Duodenal mucosa (tissue), 2 donors: ENCODE measurements at regions not wholly inside any gene's neighbourhood (a gene's known extent, or its start where the extent isn't known, plus 50 kb on each side); places are given as distances from the start of the nearest gene placed in this dataset.
"Not testable (repeated sequence)": the region's sequence is repeated elsewhere in the genome, so short reads cannot be mapped to it uniquely, and the experiment has no call there.

Experiments used
- H3K27ac ChIP-seq: one replicate; pipeline ENCODE4 v1.7.0; 2013; ENCODE audit warnings: low read depth, low read length
- H3K27me3 ChIP-seq, 2 donors: one replicate each; pipeline ENCODE4 v1.7.0; 2013; ENCODE audit warnings: low read length in 2 of 2, control low read depth in 1 of 2; ENCODE audit not compliant: insufficient read depth in 2 of 2, control insufficient read depth in 1 of 2
- H3K36me3 ChIP-seq, 2 donors: one replicate each; pipeline ENCODE4 v1.7.0; 2013; ENCODE audit warnings: low read length in 2 of 2, control low read depth in 1 of 2; ENCODE audit not compliant: insufficient read depth in 2 of 2, control insufficient read depth in 1 of 2
- H3K4me1 ChIP-seq, 2 donors: one replicate each; pipeline ENCODE4 v1.7.0; 2013; ENCODE audit warnings: low read length in 2 of 2, control low read depth in 1 of 2; ENCODE audit not compliant: insufficient read depth in 2 of 2, control insufficient read depth in 1 of 2
- H3K4me3 ChIP-seq, 2 donors: one replicate each; pipeline ENCODE4 v1.7.0; 2013; ENCODE audit warnings: low read length in 2 of 2, low read depth in 1 of 2
- H3K9ac ChIP-seq, 2 donors: one replicate each; pipeline ENCODE4 v1.7.0; 2013; ENCODE audit warnings: low read length in 2 of 2, low read depth in 1 of 2
- H3K9me3 ChIP-seq, 2 donors: one replicate each; pipeline ENCODE4 v1.7.0; 2013; ENCODE audit warnings: low read length in 2 of 2, control low read depth in 1 of 2; ENCODE audit not compliant: control insufficient read depth in 1 of 2

GRCh38 chr18:40168026-40168425 is 1787.0 kb upstream of the PIK3C3 start:
- no peaks in the 10 kb centered on the region for H3K4me1 ChIP-seq
- H3K9me3 ChIP-seq = no peaks in the 10 kb centered on the region
- no peak overlapping the region for H3K9ac ChIP-seq
- H3K27ac ChIP-seq = no peak overlapping the region
- H3K27me3 ChIP-seq = no peaks in the 10 kb centered on the region
- H3K4me3 ChIP-seq = no peak overlapping the region
- H3K36me3 ChIP-seq = no peaks in the 10 kb centered on the region

GRCh38 chr18:40163254-40163653 is 1791.8 kb upstream of the PIK3C3 start:
- Histone ChIP-seq H3K9me3 (no peaks in the 10 kb centered on the region), H3K27me3 (no peaks in the 10 kb centered on the region), H3K4me1 (no peaks in the 10 kb centered on the region), H3K9ac (no peak overlapping the region), H3K36me3 (no peaks in the 10 kb centered on the region), H3K27ac (no peak overlapping the region), H3K4me3 (no peak overlapping the region)

DNA sequence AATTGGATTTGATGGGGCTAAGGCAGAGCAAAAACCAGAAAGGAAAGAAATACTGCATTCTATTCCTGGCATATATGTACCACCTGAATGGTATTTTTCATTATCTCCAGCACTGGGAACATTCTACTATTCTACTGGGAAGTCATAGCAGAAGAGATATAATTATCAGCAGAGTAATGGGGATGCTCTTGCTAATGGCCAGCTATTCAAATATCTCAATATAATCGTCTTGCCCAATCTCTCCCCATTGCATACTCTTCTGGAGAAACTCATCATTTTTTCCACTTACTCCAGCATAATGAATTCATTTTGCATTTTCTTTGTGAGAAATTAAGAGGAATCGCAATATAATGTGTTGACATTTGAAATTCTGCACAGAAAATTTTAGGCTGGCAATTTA is 1794.7 kb upstream of the PIK3C3 start:
- Histone ChIP-seq H3K9ac (no peak overlapping the region), H3K9me3 (no peaks in the 10 kb centered on the region), H3K27ac (no peak overlapping the region), H3K36me3 (no peaks in the 10 kb centered on the region), H3K4me1 (no peaks in the 10 kb centered on the region), H3K4me3 (no peak overlapping the region), H3K27me3 (no peaks in the 10 kb centered on the region)

DNA sequence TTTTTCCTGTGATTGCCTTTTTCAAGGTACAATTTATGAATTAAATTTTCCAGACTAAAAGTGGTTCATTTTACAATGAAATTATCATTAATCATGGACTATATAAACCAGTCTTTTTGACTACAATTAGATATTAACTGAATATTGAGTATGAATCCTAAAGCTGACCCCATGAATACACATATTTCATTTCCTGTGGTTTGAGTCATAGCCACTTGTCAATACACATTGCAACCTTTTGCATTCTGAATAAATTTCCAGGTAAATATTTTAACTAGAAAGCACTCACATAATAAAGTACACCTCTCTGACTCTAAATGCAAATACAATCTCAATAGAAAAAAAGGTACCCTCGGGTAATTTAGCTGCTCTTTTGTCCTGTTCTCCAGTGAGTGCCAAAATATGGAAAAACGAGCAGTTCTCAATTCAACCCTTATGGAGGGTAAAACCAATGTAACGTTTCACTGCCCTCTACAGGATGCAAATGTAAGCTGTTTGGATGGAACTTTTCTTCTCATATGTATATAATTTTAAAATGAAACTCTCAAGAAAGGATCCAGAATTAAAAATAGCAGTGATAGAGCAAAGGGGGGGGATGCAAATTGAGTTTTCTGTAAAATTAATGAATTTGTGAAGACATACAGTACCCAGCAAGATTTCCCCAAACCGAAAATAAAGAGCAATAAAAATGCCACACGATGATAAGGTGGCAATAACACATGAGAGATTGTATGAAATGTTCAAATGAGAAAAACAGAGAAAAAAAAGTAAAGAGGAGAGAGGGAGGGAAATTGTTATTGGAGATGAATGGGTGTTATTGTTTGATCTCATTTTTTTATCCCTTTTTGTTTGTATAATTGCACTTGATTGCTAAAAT is 1795.7 kb upstream of the PIK3C3 start:
- Histone ChIP-seq H3K4me3 (no peak overlapping the region), H3K27ac (no peak overlapping the region), H3K36me3 (no peaks in the 10 kb centered on the region), H3K4me1 (no peaks in the 10 kb centered on the region), H3K27me3 (no peaks in the 10 kb centered on the region), H3K9me3 (no peaks in the 10 kb centered on the region), H3K9ac (no peak overlapping the region)

DNA sequence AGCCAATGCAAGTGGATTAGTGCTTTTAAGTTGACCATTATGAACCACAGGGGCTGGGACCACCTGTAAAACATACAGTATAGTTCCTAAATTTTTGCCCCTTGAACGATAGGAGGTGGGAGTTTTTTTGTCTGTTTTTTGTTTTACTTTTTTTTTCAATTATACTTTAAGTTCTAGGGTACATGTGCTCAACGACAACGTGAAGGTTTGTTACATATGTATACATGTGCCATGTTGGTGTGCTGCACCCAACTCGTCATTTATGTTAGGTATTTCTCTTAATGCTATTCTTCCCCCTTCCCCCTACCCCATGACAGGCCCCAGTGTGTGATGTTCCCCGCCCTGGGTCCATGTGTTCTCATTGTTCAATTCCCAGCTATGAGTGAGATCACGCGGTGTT is 1797.9 kb upstream of the PIK3C3 start:
- Histone ChIP-seq H3K9me3 (no peaks in the 10 kb centered on the region), H3K36me3 (no peaks in the 10 kb centered on the region), H3K27me3 (no peaks in the 10 kb centered on the region), H3K27ac (no peak overlapping the region), H3K9ac (no peak overlapping the region), H3K4me1 (no peaks in the 10 kb centered on the region), H3K4me3 (no peak overlapping the region)

DNA sequence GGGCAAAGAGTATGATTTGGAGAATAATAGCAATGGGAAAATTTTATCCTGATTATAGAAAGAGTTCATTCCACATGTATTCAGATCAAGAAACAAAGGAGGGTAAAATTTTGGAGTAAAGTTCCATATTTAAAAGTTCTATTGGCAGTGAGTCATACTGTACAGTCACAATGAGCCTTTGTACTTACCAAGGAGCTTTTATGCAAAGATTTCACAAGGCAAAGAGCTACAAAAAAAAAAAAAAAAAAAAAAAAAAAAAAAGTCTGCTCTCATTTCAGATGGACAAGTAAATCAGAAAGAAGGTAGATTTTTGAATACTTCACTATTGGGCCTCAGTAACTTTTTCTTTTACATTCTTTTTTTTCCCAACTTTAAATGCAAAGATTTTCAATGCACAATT is 1802.2 kb upstream of the PIK3C3 start:
- Histone ChIP-seq H3K27ac (no peak overlapping the region), H3K9ac (no peak overlapping the region), H3K4me3 (no peak overlapping the region), H3K27me3 (no peaks in the 10 kb centered on the region), H3K36me3 (no peaks in the 10 kb centered on the region), H3K9me3 (no peaks in the 10 kb centered on the region), H3K4me1 (no peaks in the 10 kb centered on the region)

- no peaks in the 10 kb centered on the region for H3K27me3 ChIP-seq
- H3K9me3 ChIP-seq = no peaks in the 10 kb centered on the region
- H3K27ac ChIP-seq = no peak overlapping the region
- no peak overlapping the region for H3K9ac ChIP-seq
- no peaks in the 10 kb centered on the region for H3K4me1 ChIP-seq
- no peaks in the 10 kb centered on the region for H3K36me3 ChIP-seq
- no peak overlapping the region for H3K4me3 ChIP-seq
These were observed 1806.1 kb upstream of the PIK3C3 start for GRCh38 chr18:40148960-40149359.

GRCh38 chr18:40133253-40133652 is 1821.8 kb upstream of the PIK3C3 start:
- H3K4me1 ChIP-seq = no peaks in the 10 kb centered on the region
- H3K9ac ChIP-seq = no peak overlapping the region
- no peaks in the 10 kb centered on the region for H3K36me3 ChIP-seq

GRCh38 chr18:40132438-40132837 is 1822.6 kb upstream of the PIK3C3 start:
- H3K27ac ChIP-seq, H3K4me1 ChIP-seq, H3K9me3 ChIP-seq, H3K27me3 ChIP-seq, H3K4me3 ChIP-seq, H3K36me3 ChIP-seq, H3K9ac ChIP-seq: not testable (repeated sequence)

More at GRCh38 chr18:40133253-40133652, 1821.8 kb upstream of the PIK3C3 start:
- no peak overlapping the region for H3K27ac ChIP-seq
- no peak overlapping the region for H3K4me3 ChIP-seq
- no peaks in the 10 kb centered on the region for H3K27me3 ChIP-seq
- H3K9me3 ChIP-seq = peaks cover 0 to 5% of the 10 kb centered on the region in 2 donors

- Histone ChIP-seq H3K27me3 (no peaks in the 10 kb centered on the region), H3K9ac (no peak overlapping the region), H3K36me3 (no peaks in the 10 kb centered on the region), H3K9me3 (no peaks in the 10 kb centered on the region), H3K27ac (no peak overlapping the region), H3K4me1 (no peaks in the 10 kb centered on the region), H3K4me3 (no peak overlapping the region)
These were observed 1830.9 kb upstream of the PIK3C3 start for GRCh38 chr18:40124107-40124506.
